GM03348 (cell line): ENCODE measurements at regions not wholly inside any gene's neighbourhood (a gene's known extent, or its start where the extent isn't known, plus 50 kb on each side); places are given as distances from the start of the nearest gene placed in this dataset.
A peak's percentile ranks its signal among the peaks of the same experiment; 100 is the strongest.
"Not testable (repeated sequence)": the region's sequence is repeated elsewhere in the genome, so short reads cannot be mapped to it uniquely, and the experiment has no call there.

ENCODE experiments used
- DNase-seq: peaks from one replicate; pipeline ENCODE4 v3.0.0; 2012; ENCODE audit warnings: low spot score

- DNase-seq: not testable (repeated sequence)
Measured at GRCh38 chr1:145553795-145554194, 54.0 kb upstream of the GPR89A start.

DNA sequence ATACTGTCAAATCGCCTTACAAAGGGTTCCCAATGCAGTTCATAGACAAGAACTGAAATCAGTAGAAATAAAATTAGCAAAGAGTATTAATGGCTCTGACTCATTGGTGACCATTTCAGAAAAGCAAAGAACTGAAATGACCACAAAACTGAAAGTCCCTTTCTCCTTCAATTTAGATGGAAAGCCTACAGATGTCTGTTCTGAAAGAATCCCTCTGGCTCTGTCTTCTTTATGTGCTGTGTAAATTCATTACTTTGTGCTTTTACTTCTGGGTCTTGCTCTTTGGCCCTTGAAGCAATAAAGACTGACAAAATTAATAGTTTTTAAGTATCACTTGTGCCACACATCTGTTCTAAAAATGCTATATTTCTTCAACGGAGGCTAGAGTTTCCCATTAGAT, 62.7 kb upstream of the GPR89A start:
- peak; percentile 4 for DNase-seq

DNA sequence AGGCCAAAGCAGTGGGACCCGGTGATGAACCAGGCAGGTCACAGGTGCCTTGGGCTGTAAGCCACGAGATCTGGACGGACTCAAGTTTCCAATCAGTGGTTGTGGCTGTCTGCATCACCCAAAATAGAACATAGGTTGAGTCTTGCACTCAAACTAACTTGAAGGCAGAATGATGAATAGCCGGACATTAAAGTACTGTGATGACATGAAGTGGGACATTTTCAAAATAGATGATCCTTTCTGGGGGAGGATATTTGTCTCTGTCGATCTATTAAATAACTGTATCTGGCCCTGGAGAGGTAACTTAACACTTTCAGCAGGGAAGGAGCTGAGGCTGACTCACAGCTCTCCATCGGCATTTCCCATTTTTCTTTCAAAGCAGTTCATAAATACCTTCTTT, 66.1 kb upstream of the GPR89A start:
- DNase-seq: peak; percentile 11

DNA sequence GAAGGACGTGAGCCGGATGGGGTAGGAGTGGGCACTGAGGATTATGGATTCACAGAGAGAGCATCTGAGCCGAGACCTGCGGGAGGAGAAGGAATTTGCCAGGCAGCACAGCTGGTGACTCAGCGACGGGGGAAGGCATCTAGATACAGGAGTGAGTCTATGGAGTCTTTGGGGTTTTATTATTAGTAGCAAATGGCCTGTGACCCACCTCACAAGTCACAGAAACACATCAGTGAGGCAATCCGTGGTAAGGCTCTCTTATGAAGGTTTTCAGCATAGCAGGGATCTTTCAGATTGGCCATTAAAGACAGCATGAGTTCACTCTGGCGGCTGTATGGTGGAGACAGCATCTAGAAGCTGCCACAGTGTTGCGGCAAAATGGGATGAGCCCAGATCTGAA, 66.5 kb upstream of the GPR89A start:
- peak; percentile 33 for DNase-seq

- peak; percentile 9 for DNase-seq
Measured at GRCh38 chr1:145538118-145538882, 69.5 kb upstream of the GPR89A start.

DNA sequence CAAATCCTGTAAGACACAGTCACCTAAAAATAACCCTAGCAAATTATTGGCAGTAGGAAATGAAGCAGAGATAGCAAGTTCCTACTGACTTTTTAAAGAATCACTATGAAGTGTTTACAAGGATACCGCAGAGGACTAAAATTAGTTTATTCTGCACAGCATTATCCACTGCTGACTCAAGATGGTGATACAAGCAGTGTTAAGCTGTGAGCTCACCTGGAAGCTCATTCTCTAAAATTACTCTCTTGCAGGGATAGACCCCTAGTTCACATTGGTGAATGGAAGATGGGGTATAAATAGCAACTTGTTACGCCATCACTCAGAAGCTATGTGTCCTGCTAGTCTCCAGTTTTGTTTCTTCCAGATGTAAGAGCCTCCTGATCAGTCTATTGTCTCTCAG, 70.8 kb upstream of the GPR89A start:
- not testable (repeated sequence) for DNase-seq

DNA sequence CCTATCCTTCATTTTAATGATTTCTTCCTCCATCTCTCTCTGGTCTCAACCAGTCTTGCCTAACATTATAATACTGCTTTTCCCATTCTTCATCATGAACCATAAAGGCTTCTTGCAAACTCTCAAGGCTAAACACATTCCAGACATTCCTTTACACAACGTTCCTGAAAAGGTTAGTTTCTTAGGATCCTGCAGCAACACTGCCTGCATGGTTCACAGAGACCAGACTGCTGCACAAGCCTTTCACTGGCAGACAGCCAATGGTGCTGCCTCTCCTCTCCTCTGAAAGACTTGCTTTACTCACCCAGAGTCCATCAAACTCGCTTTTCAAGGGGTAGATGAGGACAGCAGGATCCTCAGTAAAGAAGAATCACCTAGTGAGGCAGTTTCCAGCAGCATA, 72.3 kb upstream of the GPR89A start:
- DNase-seq: peak; percentile 9

GRCh38 chr1:145528068-145528564, 79.7 kb upstream of the GPR89A start:
- not testable (repeated sequence) for DNase-seq

GRCh38 chr1:145520159-145520558, 87.6 kb upstream of the GPR89A start:
- DNase-seq: not testable (repeated sequence)

DNA sequence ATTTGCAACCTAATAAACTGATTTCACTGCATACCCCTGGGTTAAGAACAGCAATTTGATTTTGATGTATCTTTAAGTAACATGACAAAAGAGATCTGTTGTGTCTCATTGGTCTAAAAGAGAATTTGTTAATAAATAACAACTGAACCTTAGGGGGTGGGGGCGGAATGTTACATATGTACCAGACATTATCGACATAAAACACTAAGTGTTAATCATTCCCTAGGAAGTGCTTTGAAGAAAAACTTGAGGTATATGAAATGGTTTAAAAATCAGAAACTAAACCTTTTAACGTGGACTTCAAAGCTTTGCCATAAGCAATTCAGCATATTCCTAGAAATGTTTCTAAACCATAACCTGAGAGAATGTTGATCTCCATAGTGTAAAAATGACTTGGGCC, 88.5 kb upstream of the GPR89A start:
- DNase-seq: not testable (repeated sequence)

GRCh38 chr1:145513017-145513416, 87.6 kb upstream of the NBPF20 start:
- DNase-seq: not testable (repeated sequence)

DNA sequence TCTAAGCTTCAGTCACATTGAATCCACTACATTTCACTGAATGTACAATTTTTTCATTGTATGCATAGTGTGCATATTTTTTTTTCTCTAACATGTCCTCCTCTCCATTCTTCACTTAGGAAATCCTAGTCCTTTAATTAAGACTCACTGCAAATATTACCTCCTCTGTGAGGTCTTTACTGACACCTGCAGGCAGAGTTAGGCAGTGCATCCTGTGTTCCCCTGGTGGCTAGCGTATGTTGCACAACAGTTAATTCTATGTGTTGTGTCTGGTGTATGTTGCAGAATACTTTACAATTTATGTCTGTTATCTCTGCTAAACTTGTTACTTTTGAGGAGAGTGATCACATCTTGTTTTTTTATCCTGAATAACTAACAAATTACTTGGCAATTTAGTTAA, 82.7 kb upstream of the NBPF20 start:
- DNase-seq: not testable (repeated sequence)

DNA sequence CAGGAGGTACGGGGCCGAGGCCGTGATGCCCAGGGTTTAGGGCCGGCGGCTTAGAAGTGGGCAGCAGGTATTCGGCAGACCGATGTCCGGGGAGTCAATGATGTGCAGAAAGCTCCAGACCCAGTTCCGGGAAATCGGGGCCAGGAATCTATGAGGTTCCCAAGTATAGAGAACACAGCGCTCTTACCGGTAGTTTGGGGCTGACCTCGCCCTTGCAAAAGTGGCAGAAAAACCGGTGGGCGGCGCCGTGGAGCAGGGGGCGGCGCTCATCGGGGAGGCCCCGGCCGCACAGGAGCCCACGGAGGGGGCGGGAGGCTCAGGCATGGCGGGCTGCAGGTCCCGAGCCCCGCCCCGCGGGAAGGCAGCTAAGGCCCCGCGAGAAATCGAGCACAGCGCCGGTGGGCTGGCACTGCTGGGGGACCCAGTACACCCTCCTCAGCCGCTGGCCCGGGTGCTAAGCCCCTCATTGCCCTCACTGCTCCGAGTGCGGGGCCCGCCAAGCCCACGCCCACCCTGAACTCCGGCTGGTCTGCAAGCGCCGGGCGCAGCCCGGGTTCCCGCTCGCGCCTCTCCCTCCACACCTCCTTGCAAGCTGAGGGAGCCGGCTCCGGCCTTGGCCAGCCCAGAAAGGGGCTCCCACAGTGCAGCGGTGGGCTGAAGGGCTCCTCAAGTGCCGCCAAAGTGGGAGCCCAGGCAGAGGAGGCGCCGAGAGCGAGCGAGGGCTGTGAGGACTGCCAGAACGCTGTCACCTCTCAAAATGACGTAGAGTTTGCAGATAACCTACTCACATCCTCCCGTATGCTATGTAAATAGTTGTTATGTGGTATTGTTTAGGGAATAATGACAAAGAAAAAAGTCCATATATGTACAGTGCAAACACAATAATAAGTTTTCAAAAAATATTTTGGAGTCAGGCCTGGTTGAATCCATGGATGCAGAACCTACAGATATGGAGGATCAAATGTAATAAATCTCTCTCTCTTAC, 80.6 kb upstream of the NBPF20 start:
- DNase-seq: not testable (repeated sequence)

- not testable (repeated sequence) for DNase-seq
Measured at GRCh38 chr1:145504834-145505413, 79.5 kb upstream of the NBPF20 start.

GRCh38 chr1:145504310-145504709, 78.9 kb upstream of the NBPF20 start:
- not testable (repeated sequence) for DNase-seq

DNA sequence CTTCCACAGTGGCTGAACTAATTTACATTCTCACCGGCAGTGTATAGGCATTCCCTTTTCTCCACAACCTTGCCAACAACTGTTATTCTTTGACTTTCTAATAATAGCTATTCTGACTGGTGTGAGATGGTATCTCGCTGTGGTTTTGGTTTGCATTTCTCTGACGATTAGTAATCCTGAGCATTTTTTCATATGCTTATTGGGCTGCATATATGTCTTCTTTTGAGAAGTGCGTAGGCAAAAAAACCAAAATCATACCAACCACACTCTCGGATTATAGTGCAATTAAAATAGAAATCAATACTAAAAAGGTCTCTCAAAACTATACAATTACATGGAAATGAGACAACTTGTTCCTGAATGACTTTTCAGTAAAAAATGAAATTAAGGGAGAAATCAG, 74.8 kb upstream of the NBPF20 start:
- DNase-seq: not testable (repeated sequence)

DNA sequence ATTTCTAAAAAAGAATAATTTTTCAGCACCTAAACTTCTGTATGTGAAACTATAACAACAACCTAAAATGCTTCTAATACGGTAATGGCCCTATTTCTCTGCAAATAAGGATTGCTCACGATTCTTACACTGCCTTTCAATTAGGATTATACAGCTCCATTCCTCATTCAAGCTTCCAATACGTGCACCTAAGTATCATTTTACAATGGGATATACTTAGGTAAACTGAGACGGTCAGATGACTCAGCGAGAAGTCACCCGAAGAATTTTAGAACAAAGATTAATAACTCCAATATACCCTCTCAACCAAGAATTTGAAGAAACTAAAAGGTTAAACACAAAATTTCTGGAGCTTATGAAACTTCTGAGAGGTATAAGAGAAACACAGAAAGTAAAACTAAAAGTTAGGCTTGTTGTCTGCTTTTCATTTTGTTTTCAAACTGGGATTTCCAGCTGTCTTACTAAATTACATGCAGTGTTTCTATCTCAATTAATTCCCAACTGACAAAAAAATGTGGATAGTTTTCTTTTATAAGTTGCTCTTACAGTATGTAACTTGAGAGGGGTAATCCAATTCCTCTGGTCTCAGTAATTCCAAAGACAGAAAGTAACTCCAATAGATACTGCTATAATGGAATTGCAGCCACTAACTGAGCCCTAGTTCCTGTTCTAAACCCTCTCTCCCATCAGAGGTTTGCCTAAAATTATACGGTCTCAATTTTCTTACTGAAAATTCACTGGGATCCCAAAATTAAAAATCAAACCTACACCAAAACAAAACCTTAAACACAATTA, 69.9 kb upstream of the NBPF20 start:
- DNase-seq: not testable (repeated sequence)

DNA sequence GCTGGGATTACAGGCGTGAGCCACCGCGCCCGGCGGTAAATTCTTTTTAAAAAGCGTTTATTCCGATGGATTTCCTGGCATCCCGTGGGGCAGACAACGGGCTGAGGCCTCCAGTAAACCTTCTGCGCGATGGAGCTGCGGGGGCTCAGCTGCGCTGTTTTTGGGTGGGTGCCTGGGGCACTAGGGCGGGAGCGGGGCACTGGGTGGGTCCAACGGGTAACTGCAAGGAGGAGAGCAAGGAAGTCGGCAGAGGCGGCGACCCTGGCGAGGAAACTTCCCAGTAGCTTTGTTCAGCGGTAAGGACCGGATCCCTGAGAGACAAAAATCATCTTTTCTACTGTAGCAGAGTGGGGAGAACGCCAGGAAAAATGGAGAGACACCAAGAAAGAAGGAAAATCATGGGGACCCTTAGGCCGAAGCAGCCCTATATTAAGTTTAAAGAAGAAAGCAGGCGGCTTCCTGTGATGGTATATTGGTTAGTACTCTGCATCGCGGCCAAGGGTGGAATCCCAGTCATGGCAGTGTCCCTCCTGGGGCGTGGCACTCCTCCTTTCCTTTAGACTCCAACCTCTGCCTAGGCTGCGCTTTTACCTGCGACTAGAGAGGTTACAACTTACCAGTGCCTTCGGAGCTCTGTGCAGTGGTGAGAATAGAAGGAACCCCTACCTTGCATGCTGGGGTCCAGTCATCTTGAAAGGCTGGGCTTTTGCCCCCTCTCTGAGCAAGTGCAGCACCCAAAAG, 63.0 kb upstream of the NBPF20 start:
- not testable (repeated sequence) for DNase-seq

DNA sequence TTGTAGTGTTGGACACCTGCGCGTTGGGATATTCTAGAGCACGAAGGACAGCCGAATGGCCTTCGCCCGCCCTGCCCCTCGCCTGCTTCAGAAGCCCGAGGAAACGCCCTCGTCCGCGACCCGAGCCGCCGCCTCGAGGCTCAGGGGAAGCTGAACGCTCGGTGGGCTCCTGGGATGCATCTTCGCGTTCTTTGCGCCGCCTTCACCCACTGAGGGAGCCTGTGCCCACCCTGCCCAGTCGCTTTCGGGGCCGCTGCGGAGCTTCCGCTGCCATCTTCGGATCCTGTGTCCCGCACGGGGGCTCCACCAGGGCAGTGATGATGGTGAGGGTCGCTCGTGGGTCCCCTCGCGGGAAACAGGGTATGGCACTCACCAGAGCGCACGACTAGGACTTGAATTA, 61.8 kb upstream of the NBPF20 start:
- not testable (repeated sequence) for DNase-seq

- DNase-seq: not testable (repeated sequence)
Measured at GRCh38 chr1:145484257-145484656, 58.9 kb upstream of the NBPF20 start.
